Transverse colon (tissue), 3 donors: ENCODE measurements at regions not wholly inside any gene's neighbourhood (a gene's known extent, or its start where the extent isn't known, plus 50 kb on each side); places are given as distances from the start of the nearest gene placed in this dataset.

ENCODE experiments used
- CTCF ChIP-seq, 5 experiments: fragments of 200-600 bp in 3 of 5; fragments of 450-650 bp in 2 of 5; sonication (generic) in 3 of 5; IDR thresholded peaks; 1 replicate in 2 of 5; 2 replicates in 3 of 5; pipeline ENCODE4 v1.5.1; 2016 to 2017; ENCODE audit warnings: antibody characterized with exemption in 5 of 5, inconsistent platforms in 3 of 5, mild to moderate bottlenecking in 2 of 5, moderate library complexity in 1 of 5
- POLR2A ChIP-seq: fragments of 450-650 bp; IDR thresholded peaks from one replicate; pipeline ENCODE4 v1.6.1; 2016; ENCODE audit warnings: antibody characterized with exemption, mild to moderate bottlenecking, moderate library complexity

- TF ChIP-seq POLR2A = no peak
- no peak for TF ChIP-seq CTCF (IDR thresholded peaks at IDR 0.05)
Observed at GRCh38 chr12:107484230-107484629, 201.4 kb upstream of the PWP1 start.
